ENCODE measurements at regions not wholly inside any gene's neighbourhood (a gene's known extent, or its start where the extent isn't known, plus 50 kb on each side); places are given as distances from the start of the nearest gene placed in this dataset.
"Not testable (repeated sequence)": the region's sequence is repeated elsewhere in the genome, so short reads cannot be mapped to it uniquely, and the experiment has no call there.

DNA sequence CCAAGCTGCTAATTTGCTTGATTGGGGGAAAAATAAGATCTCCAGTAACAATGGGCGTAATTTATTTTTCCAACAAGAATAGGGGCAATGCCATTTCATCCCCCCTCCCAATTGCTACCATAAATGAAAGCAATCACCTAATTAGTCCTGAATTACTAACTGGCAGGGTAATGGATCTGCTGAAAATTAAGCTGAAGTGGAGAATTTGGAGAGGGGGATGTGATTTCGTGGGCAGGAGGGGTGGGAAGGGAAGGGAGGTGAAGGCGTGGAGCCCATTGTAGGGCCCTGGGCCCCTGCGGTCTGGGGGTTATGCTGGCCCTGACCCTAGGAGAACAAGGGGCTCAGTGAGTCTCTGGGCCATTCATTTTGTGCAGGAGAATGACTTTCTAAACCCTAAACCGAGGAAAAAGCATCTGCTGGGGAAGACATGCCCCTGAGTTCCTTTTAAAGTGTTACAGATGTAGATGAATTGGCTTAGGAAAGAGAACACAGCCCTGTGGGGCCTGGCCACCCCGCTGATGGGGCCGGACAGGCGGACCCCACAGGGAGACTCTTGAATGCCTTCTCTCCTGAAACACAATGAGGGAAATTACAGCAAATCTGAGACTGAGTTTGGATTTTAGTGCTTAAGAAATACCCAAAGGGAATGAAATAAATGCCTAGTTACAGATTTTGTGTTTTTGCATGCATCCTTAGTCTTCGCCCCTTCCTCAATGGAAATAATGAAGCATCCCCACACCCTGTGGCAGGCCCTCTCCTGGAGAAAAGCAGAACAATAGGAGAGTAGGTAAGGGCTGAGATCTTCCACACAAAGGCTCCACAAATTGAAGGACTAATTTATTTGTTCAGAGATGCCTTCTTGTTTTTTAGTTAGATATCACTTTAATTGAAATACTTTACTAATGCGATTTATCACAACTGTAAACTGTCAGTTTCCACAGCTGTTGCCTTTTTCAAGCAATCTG is 143.2 kb downstream of the PSAT1 start:
- Histone ChIP-seq H3K4me3 (ENCODE audit: low read length in 2 of 2) (no peak overlapping the region), H3K36me3 (ENCODE audit: control insufficient read depth in 1 of 2, insufficient read depth in 2 of 2, low read length in 1 of 2) (no peaks in the 10 kb centered on the region), H3K9me3 (ENCODE audit: control insufficient read depth, low read length) (no peaks in the 10 kb centered on the region), H3K27ac (ENCODE audit: low read depth in 1 of 2, low read length in 2 of 2) (no peak overlapping the region), H3K27me3 (ENCODE audit: control insufficient read depth in 1 of 2, insufficient read depth in 2 of 2, low read length in 1 of 2) (no peaks in the 10 kb centered on the region), H3K4me1 (ENCODE audit: control insufficient read depth in 1 of 2, insufficient read depth in 2 of 2, low read length in 2 of 2) (no peaks in the 10 kb centered on the region)
- WGBS, 2 donors, result 76 to 78% methylated on average over 10 of the region's 10 CpGs
- intact Hi-C loops (cut with DNase I), result loop anchor here in 1 of 2 donors (10.0 kb wide), 1 partner anchor 65 kb away; no protein-coding TSS in a partner anchor
- DNase-seq, result no peak
- ATAC-seq (ENCODE audit: low FRiP score), result no peak

DNA sequence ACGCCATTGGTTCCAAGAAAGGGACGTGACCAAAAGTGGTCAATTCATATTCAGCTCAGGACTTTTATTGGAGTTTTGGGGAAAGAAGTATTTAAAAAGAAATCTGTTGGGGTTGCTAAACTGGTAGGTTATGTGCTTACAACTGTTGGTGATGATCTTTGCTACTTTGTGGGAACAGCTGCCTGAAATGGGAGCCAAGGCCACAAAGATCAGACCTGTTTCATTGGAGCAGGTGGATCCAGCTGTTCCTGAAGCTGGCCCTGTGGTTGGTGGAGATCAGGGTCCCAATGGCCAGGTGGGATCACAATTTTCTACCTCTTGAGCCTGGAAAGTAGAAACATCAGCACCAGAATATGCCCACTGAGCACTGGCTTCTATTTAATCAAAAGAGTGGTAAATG is 144.5 kb downstream of the PSAT1 start:
- WGBS, 2 donors, result 76 to 83% methylated on average over 2 of the region's 2 CpGs
- Histone ChIP-seq H3K27me3 (ENCODE audit: control insufficient read depth in 1 of 2, insufficient read depth in 2 of 2, low read length in 1 of 2) (no peaks in the 10 kb centered on the region), H3K4me1 (ENCODE audit: control insufficient read depth in 1 of 2, insufficient read depth in 2 of 2, low read length in 2 of 2) (no peaks in the 10 kb centered on the region), H3K9me3 (ENCODE audit: control insufficient read depth, low read length) (no peaks in the 10 kb centered on the region), H3K36me3 (ENCODE audit: control insufficient read depth in 1 of 2, insufficient read depth in 2 of 2, low read length in 1 of 2) (no peaks in the 10 kb centered on the region), H3K4me3 (ENCODE audit: low read length in 2 of 2) (no peak overlapping the region), H3K27ac (ENCODE audit: low read depth in 1 of 2, low read length in 2 of 2) (no peak overlapping the region)
- ATAC-seq (ENCODE audit: low FRiP score) (no peak), DNase-seq (no peak)
- intact Hi-C loops (cut with DNase I), result loop anchor here in 1 of 2 donors (10.0 kb wide), 1 partner anchor 63 kb away; no protein-coding TSS in a partner anchor

DNA sequence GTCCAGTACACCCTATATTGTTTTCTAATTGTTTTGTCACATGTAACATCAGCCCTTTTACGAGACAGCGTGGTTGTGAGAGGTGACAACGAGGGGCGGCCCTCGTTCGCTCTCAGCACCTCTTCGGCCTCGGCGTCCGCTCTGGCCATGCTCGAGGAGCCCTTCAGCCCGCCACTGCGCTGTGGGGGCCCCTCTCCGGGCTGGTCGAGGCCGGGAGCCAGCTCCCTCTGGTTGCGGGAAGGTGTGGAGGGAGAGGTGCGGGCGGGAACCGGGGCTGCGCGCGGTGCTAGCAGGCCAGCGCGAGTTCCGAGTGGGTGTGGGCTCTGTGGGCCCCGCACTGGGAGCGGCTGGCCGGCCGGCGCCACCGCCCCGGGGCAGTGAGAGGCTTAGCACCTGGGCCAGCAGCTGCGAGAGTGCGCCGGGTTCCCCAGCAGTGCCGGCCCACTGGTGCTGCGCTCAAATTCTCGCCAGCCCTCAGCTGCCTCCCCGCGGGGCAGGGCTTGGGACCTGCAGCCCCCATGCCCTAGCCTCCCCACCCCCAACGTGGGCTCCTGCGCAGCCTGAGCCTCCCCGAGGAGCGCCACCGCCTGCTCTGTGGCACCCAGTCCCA is 145.0 kb downstream of the PSAT1 start:
- intact Hi-C loops (cut with DNase I), result loop anchor here in 1 of 2 donors (10.0 kb wide), 1 partner anchor 63 kb away; no protein-coding TSS in a partner anchor
- 95% methylated on average over 46 of the region's 46 CpGs for WGBS, 2 donors
- no peak overlapping the region for H3K27ac ChIP-seq (ENCODE audit: low read depth in 1 of 2, low read length in 2 of 2)
- no peaks in the 10 kb centered on the region for H3K9me3 ChIP-seq (ENCODE audit: control insufficient read depth, low read length)
- ATAC-seq (ENCODE audit: low FRiP score), result no peak
- H3K27me3 ChIP-seq (ENCODE audit: control insufficient read depth in 1 of 2, insufficient read depth in 2 of 2, low read length in 1 of 2), result no peaks in the 10 kb centered on the region
- H3K4me3 ChIP-seq (ENCODE audit: low read length in 2 of 2), result no peak overlapping the region
- no peaks in the 10 kb centered on the region for H3K4me1 ChIP-seq (ENCODE audit: control insufficient read depth in 1 of 2, insufficient read depth in 2 of 2, low read length in 2 of 2)
- no peak for DNase-seq
- H3K36me3 ChIP-seq (ENCODE audit: control insufficient read depth in 1 of 2, insufficient read depth in 2 of 2, low read length in 1 of 2), result no peaks in the 10 kb centered on the region

DNA sequence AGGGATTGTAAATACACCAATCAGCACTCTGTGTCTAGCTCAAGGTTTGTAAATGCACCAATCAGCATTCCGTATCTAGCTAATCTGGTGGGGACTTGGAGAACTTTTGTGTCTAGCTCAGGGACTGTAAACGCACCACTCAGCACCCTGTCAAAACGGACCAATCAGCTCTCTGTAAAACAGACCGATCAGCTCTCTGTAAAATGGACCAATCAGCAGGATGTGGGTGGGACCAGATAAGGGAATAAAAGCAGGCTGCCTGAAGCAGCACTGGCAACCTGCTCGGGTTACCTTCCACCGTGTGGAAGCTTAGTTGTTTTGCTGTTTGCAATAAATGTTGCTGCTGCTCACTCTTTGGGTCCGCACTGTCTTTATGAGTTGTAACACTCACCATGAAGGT is 145.7 kb downstream of the PSAT1 start:
- intact Hi-C loops (cut with DNase I), result loop anchor here in 1 of 2 donors (10.0 kb wide), 1 partner anchor 62 kb away; no protein-coding TSS in a partner anchor
- not testable (repeated sequence) for H3K9me3 ChIP-seq (ENCODE audit: control insufficient read depth, low read length); H3K36me3 ChIP-seq (ENCODE audit: control insufficient read depth in 1 of 2, insufficient read depth in 2 of 2, low read length in 1 of 2); H3K4me1 ChIP-seq (ENCODE audit: control insufficient read depth in 1 of 2, insufficient read depth in 2 of 2, low read length in 2 of 2); H3K27ac ChIP-seq (ENCODE audit: low read depth in 1 of 2, low read length in 2 of 2); ATAC-seq (ENCODE audit: low FRiP score); H3K27me3 ChIP-seq (ENCODE audit: control insufficient read depth in 1 of 2, insufficient read depth in 2 of 2, low read length in 1 of 2); H3K4me3 ChIP-seq (ENCODE audit: low read length in 2 of 2); DNase-seq
- 70 to 77% methylated on average over 7 of the region's 7 CpGs for WGBS, 2 donors

DNA sequence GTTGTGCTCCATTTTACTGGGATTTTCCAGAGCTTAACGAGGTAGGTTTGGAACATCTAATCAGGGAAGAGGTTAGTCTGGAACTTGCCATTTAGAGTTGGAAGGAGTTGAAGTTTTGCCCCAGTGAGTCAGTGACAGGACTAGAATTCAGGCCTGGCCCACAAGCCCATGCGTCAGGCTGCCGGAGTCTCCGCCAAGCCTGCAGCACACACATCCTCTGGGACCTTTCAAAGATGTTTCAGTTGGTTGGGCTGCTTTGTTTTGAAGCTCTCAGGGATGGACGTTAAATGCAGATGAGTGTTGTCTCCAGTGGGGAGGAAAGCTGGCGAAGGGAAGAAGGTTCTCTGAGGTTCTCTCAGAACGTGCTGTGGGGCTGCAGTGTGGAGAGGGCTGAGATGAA is 147.0 kb downstream of the PSAT1 start:
- Histone ChIP-seq H3K4me3 (ENCODE audit: low read length in 2 of 2) (no peak overlapping the region), H3K4me1 (ENCODE audit: control insufficient read depth in 1 of 2, insufficient read depth in 2 of 2, low read length in 2 of 2) (no peaks in the 10 kb centered on the region), H3K27ac (ENCODE audit: low read depth in 1 of 2, low read length in 2 of 2) (no peak overlapping the region), H3K36me3 (ENCODE audit: control insufficient read depth in 1 of 2, insufficient read depth in 2 of 2, low read length in 1 of 2) (no peaks in the 10 kb centered on the region), H3K9me3 (ENCODE audit: control insufficient read depth, low read length) (no peaks in the 10 kb centered on the region), H3K27me3 (ENCODE audit: control insufficient read depth in 1 of 2, insufficient read depth in 2 of 2, low read length in 1 of 2) (no peaks in the 10 kb centered on the region)
- no peak for DNase-seq
- intact Hi-C loops (cut with DNase I), result loop anchor here (1.0 to 10.0 kb wide), 2 partner anchors 10 to 61 kb away; no protein-coding TSS in a partner anchor
- no peak for ATAC-seq (ENCODE audit: low FRiP score)
- WGBS, 2 donors, result 58 to 62% methylated on average over 7 of the region's 7 CpGs

DNA sequence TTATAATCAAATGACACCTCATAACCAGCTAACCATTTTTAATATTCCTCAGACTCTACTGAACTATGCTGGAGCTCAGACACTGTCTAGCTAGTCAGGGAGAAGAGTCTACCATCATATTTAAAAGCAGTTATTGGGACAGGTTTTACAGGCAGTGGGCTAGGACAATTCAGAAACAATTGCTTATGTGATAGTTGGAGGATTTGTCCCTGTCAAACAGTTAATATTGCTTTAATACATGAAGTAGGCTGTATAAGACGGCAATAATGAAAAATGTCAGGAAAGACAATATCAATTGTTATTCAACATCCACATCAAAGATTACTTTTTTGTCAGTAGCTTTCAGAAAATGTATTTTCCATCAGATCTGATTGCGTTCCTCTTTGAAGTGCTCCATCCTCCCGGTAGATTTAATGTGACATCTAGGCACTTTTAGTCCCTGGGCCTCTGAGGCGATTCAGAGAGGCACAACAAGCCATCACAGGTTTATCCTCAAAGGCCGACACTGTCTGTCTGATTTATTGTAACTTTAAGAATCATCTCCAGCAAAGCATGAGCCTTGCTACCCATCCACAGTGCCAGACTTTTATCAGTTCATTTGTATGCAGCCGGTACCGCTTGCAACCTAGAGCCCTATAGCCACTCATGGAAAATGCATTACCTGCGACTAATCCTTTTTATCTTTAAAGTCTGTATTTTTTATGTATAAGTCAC is 152.2 kb downstream of the PSAT1 start:
- no peaks in the 10 kb centered on the region for H3K27me3 ChIP-seq (ENCODE audit: control insufficient read depth in 1 of 2, insufficient read depth in 2 of 2, low read length in 1 of 2)
- no peaks in the 10 kb centered on the region for H3K4me1 ChIP-seq (ENCODE audit: control insufficient read depth in 1 of 2, insufficient read depth in 2 of 2, low read length in 2 of 2)
- DNase-seq (no peak), ATAC-seq (ENCODE audit: low FRiP score) (no peak)
- no peak overlapping the region for H3K27ac ChIP-seq (ENCODE audit: low read depth in 1 of 2, low read length in 2 of 2)
- 72 to 74% methylated on average over 8 of the region's 8 CpGs for WGBS, 2 donors
- H3K36me3 ChIP-seq (ENCODE audit: control insufficient read depth in 1 of 2, insufficient read depth in 2 of 2, low read length in 1 of 2), result no peaks in the 10 kb centered on the region
- no peak overlapping the region for H3K4me3 ChIP-seq (ENCODE audit: low read length in 2 of 2)
- H3K9me3 ChIP-seq (ENCODE audit: control insufficient read depth, low read length), result no peaks in the 10 kb centered on the region
- intact Hi-C loops (cut with DNase I), result loop anchor here in 1 of 2 donors (10.0 kb wide), 1 partner anchor 56 kb away; no protein-coding TSS in a partner anchor

DNA sequence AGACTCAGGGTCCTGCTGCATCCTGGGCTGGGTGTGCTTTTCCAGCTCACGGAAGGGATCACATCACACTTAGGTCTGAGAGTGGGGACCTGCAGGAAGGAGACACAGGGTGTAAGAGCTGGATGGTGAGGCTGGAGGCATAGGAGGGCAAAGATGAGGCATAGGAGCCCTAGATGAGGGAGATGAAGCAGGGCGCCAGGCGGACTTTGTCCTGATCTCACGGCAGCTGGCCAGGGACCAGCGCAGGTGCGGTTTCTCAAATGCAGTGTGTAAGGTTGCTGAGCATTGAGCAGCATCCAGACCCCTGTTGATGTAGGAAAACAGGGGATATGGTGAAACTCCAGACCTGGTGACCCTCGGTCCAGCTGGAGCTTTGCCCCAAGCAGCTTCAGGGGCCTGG is 156.5 kb downstream of the PSAT1 start:
- 84 to 88% methylated on average over 7 of the region's 7 CpGs for WGBS, 2 donors
- Histone ChIP-seq H3K27me3 (ENCODE audit: control insufficient read depth in 1 of 2, insufficient read depth in 2 of 2, low read length in 1 of 2) (no peaks in the 10 kb centered on the region), H3K27ac (ENCODE audit: low read depth in 1 of 2, low read length in 2 of 2) (no peak overlapping the region), H3K4me3 (ENCODE audit: low read length in 2 of 2) (no peak overlapping the region), H3K36me3 (ENCODE audit: control insufficient read depth in 1 of 2, insufficient read depth in 2 of 2, low read length in 1 of 2) (no peaks in the 10 kb centered on the region), H3K4me1 (ENCODE audit: control insufficient read depth in 1 of 2, insufficient read depth in 2 of 2, low read length in 2 of 2) (no peaks in the 10 kb centered on the region), H3K9me3 (ENCODE audit: control insufficient read depth, low read length) (no peaks in the 10 kb centered on the region)
- DNase-seq (no peak), ATAC-seq (ENCODE audit: low FRiP score) (no peak)
- intact Hi-C loops (cut with DNase I), result no loop called here

DNA sequence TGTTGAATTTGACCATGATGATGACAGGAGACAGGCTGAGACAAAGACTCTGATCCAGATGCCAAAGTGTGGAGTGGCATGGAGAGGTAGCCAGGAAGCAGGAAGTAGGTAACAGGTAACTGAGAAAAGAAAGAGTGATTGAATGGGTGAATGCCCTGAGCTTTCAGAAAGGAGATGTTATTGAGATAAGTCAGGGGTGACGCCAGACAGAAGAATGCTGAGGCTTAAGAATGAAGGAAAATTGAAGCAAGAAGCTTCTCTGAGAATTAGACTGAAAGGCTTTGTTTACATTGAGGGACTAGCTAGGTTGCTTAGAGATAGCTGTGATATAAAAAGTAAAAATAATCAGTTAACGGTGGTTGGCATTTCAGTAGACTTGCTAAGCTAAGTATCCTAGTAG is 165.7 kb downstream of the PSAT1 start:
- Histone ChIP-seq H3K36me3 (ENCODE audit: control insufficient read depth in 1 of 2, insufficient read depth in 2 of 2, low read length in 1 of 2) (no peaks in the 10 kb centered on the region), H3K4me1 (ENCODE audit: control insufficient read depth in 1 of 2, insufficient read depth in 2 of 2, low read length in 2 of 2) (no peaks in the 10 kb centered on the region), H3K27me3 (ENCODE audit: control insufficient read depth in 1 of 2, insufficient read depth in 2 of 2, low read length in 1 of 2) (no peaks in the 10 kb centered on the region), H3K27ac (ENCODE audit: low read depth in 1 of 2, low read length in 2 of 2) (no peak overlapping the region), H3K4me3 (ENCODE audit: low read length in 2 of 2) (no peak overlapping the region), H3K9me3 (ENCODE audit: control insufficient read depth, low read length) (no peaks in the 10 kb centered on the region)
- ATAC-seq (ENCODE audit: low FRiP score) (no peak), DNase-seq (no peak)
- intact Hi-C loops (cut with DNase I), result no loop called here
- WGBS, 2 donors, result 61 to 69% methylated on average over 2 of the region's 2 CpGs
